ENCODE measurements at regions not wholly inside any gene's neighbourhood (a gene's known extent, or its start where the extent isn't known, plus 50 kb on each side); places are given as distances from the start of the nearest gene placed in this dataset.

GRCh38 chr12:114073076-114073475 is 107.0 kb upstream of the RBM19 start:
- TF ChIP-seq CTCF (IDR thresholded peaks at IDR 0.05) (no peak), EZH2 (IDR thresholded peaks at IDR 0.05; ENCODE audit: borderline replicate concordance, insufficient read depth, low read depth, low read length, poor library complexity, severe bottlenecking) (no peak)

Data from B cell (primary cell).